SK-N-SH treated with all-trans-retinoic acid at 6 μM for 48 hours (cell line): ENCODE measurements at regions not wholly inside any gene's neighbourhood (a gene's known extent, or its start where the extent isn't known, plus 50 kb on each side); places are given as distances from the start of the nearest gene placed in this dataset.

ENCODE experiments used
- ATAC-seq: fragments of 200-7000 bp; cut with Tn5 transposase; 3 replicates; pipeline ENCODE4 v1.9.1; 2020; ENCODE audit warnings: mild to moderate bottlenecking, moderate library complexity
- ARNTL ChIP-seq: fragments of 450-650 bp; formaldehyde crosslinking; IDR thresholded peaks from 2 replicates; pipeline ENCODE4 v1.5.0; 2020; ENCODE audit warnings: low read depth, mild to moderate bottlenecking, moderate library complexity, borderline replicate concordance
- BACH2 ChIP-seq: fragments of 250-450 bp; sonication (Bioruptor Pico); IDR thresholded peaks from 2 replicates; pipeline ENCODE4 v1.9.0; 2021; ENCODE audit warnings: mild to moderate bottlenecking, borderline replicate concordance
- CSDC2 ChIP-seq: fragments of 250-450 bp; sonication (Bioruptor Pico); IDR thresholded peaks from 2 replicates; pipeline ENCODE4 v1.5.0; 2020; ENCODE audit warnings: mild to moderate bottlenecking, moderate library complexity
- CSRNP3 ChIP-seq: fragments of 250-450 bp; sonication (Bioruptor Pico); IDR thresholded peaks from 2 replicates; pipeline ENCODE4 v1.5.1; 2021; ENCODE audit warnings: mild to moderate bottlenecking, moderate library complexity
- ESRRG ChIP-seq: fragments of 250-450 bp; sonication (Bioruptor Pico); IDR thresholded peaks from 2 replicates; pipeline ENCODE4 v1.6.1; 2021; ENCODE audit warnings: mild to moderate bottlenecking
- GLIS3 ChIP-seq: fragments of 250-450 bp; sonication (Bioruptor Pico); IDR thresholded peaks from 2 replicates; pipeline ENCODE4 v1.5.0; 2020; ENCODE audit warnings: mild to moderate bottlenecking, moderate library complexity
- ISL1 ChIP-seq: fragments of 250-450 bp; sonication (Bioruptor Pico); IDR thresholded peaks from 2 replicates; pipeline ENCODE4 v2.1.2; 2022; ENCODE audit warnings: mild to moderate bottlenecking, moderate library complexity
- OSR1 ChIP-seq: fragments of 250-450 bp; sonication (Bioruptor Pico); IDR thresholded peaks from 2 replicates; pipeline ENCODE4 v1.8.0; 2022; ENCODE audit warnings: moderate library complexity, mild to moderate bottlenecking, inconsistent platforms
- PATZ1 ChIP-seq: fragments of 250-450 bp; sonication (Bioruptor Pico); IDR thresholded peaks from 2 replicates; pipeline ENCODE4 v1.8.0; 2020; ENCODE audit warnings: mild to moderate bottlenecking, moderate library complexity, borderline replicate concordance
- POU6F1 ChIP-seq: fragments of 250-450 bp; sonication (Bioruptor Pico); IDR thresholded peaks from 2 replicates; pipeline ENCODE4 v1.8.0; 2021; ENCODE audit warnings: low read depth, mild to moderate bottlenecking, moderate library complexity, borderline replicate concordance
- PPARA ChIP-seq: fragments of 250-450 bp; sonication (Bioruptor Pico); IDR thresholded peaks from 2 replicates; pipeline ENCODE4 v1.5.0; 2020; ENCODE audit warnings: mild to moderate bottlenecking, borderline replicate concordance
- RARB ChIP-seq: fragments of 250-450 bp; sonication (Bioruptor Pico); IDR thresholded peaks from 2 replicates; pipeline ENCODE4 v1.8.0; 2021; ENCODE audit warnings: mild to moderate bottlenecking, moderate library complexity
- SNAI2 ChIP-seq: fragments of 250-450 bp; sonication (Bioruptor Pico); IDR thresholded peaks from 2 replicates; pipeline ENCODE4 v1.5.0; 2020; ENCODE audit warnings: mild to moderate bottlenecking, moderate library complexity
- TCF4 ChIP-seq: fragments of 250-450 bp; sonication (Bioruptor Pico); IDR thresholded peaks from 2 replicates; pipeline ENCODE4 v1.8.0; 2021; ENCODE audit warnings: mild to moderate bottlenecking, moderate library complexity, borderline replicate concordance
- TOX ChIP-seq: fragments of 250-450 bp; sonication (Bioruptor Pico); IDR thresholded peaks from 2 replicates; pipeline ENCODE4 v1.8.0; 2021; ENCODE audit warnings: mild to moderate bottlenecking, moderate library complexity, borderline replicate concordance
- TSHZ2 ChIP-seq: fragments of 250-450 bp; sonication (Bioruptor Pico); IDR thresholded peaks from 2 replicates; pipeline ENCODE4 v1.5.0; 2020; ENCODE audit warnings: mild to moderate bottlenecking, moderate library complexity
- ZC3H10 ChIP-seq: fragments of 250-450 bp; sonication (Bioruptor Pico); IDR thresholded peaks from 2 replicates; pipeline ENCODE4 v1.5.1; 2021; ENCODE audit warnings: mild to moderate bottlenecking, moderate library complexity
- ZFP3 ChIP-seq: fragments of 250-450 bp; sonication (Bioruptor Pico); IDR thresholded peaks from 2 replicates; pipeline ENCODE4 v1.5.0; 2020; ENCODE audit warnings: mild to moderate bottlenecking, moderate library complexity
- ZFP30 ChIP-seq: fragments of 450-650 bp; formaldehyde crosslinking; IDR thresholded peaks from 2 replicates; pipeline ENCODE4 v1.5.0; 2022; ENCODE audit warnings: mild to moderate bottlenecking, moderate library complexity
- ZNF565 ChIP-seq: fragments of 450-650 bp; formaldehyde crosslinking; conservative IDR thresholded peaks from 2 replicates; pipeline ENCODE4 v1.5.0; 2020; ENCODE audit warnings: low read depth, mild to moderate bottlenecking, moderate library complexity
- ZNF70 ChIP-seq: fragments of 450-650 bp; formaldehyde crosslinking; IDR thresholded peaks from 2 replicates; pipeline ENCODE4 v1.5.0; 2020; ENCODE audit warnings: mild to moderate bottlenecking, moderate library complexity

- TF ChIP-seq PPARA (CRISPR knock-in tag): no peak
- no peak for TF ChIP-seq ZFP30
- TF ChIP-seq ESRRG (CRISPR knock-in tag): no peak
- no peak for TF ChIP-seq GLIS3 (CRISPR knock-in tag)
- TF ChIP-seq ZC3H10 (CRISPR knock-in tag): no peak
- no peak for TF ChIP-seq CSRNP3 (CRISPR knock-in tag)
- no peak for TF ChIP-seq ZNF565 (CRISPR knock-in tag)
- TF ChIP-seq POU6F1 (CRISPR knock-in tag): no peak
- no peak for ATAC-seq
Observed at GRCh38 chr22:44400763-44401060, 88.0 kb upstream of the SHISAL1 start.

- TF ChIP-seq ZFP3 (CRISPR knock-in tag) (no peak), ZNF565 (CRISPR knock-in tag) (no peak), SNAI2 (CRISPR knock-in tag) (no peak), TCF4 (no peak), TOX (CRISPR knock-in tag) (no peak), PPARA (CRISPR knock-in tag) (no peak), ZNF70 (CRISPR knock-in tag) (no peak), ESRRG (CRISPR knock-in tag) (no peak), BACH2 (CRISPR knock-in tag) (no peak), OSR1 (CRISPR knock-in tag) (no peak), GLIS3 (CRISPR knock-in tag) (no peak)
- ATAC-seq: no peak
Observed at GRCh38 chr22:44399906-44400762, 87.4 kb upstream of the SHISAL1 start.

GRCh38 chr22:44398856-44399837, 86.4 kb upstream of the SHISAL1 start:
- no peak for TF ChIP-seq BACH2 (CRISPR knock-in tag)

GRCh38 chr22:44396727-44397722, 84.3 kb upstream of the SHISAL1 start:
- ATAC-seq: no peak; the same call in 2 of the 3 replicates

More at GRCh38 chr22:44398856-44399837, 86.4 kb upstream of the SHISAL1 start:
- ATAC-seq: no peak

More at GRCh38 chr22:44396727-44397722, 84.3 kb upstream of the SHISAL1 start:
- no peak for TF ChIP-seq CSDC2
- no peak for TF ChIP-seq TSHZ2 (CRISPR knock-in tag)
- no peak for TF ChIP-seq PATZ1
- TF ChIP-seq GLIS3 (CRISPR knock-in tag): no peak
- no peak for TF ChIP-seq ESRRG (CRISPR knock-in tag)
- TF ChIP-seq SNAI2 (CRISPR knock-in tag): no peak
- TF ChIP-seq ARNTL (CRISPR knock-in tag): no peak
- TF ChIP-seq OSR1 (CRISPR knock-in tag): no peak
- TF ChIP-seq CSRNP3 (CRISPR knock-in tag): no peak
- no peak for TF ChIP-seq ZFP3 (CRISPR knock-in tag)
- no peak for TF ChIP-seq BACH2 (CRISPR knock-in tag)
- no peak for TF ChIP-seq RARB (CRISPR knock-in tag)
- TF ChIP-seq TOX (CRISPR knock-in tag): no peak
- no peak for TF ChIP-seq ISL1 (CRISPR knock-in tag)
- no peak for TF ChIP-seq ZNF70 (CRISPR knock-in tag)
